ENCODE measurements at regions not wholly inside any gene's neighbourhood (a gene's known extent, or its start where the extent isn't known, plus 50 kb on each side); places are given as distances from the start of the nearest gene placed in this dataset.

DNA sequence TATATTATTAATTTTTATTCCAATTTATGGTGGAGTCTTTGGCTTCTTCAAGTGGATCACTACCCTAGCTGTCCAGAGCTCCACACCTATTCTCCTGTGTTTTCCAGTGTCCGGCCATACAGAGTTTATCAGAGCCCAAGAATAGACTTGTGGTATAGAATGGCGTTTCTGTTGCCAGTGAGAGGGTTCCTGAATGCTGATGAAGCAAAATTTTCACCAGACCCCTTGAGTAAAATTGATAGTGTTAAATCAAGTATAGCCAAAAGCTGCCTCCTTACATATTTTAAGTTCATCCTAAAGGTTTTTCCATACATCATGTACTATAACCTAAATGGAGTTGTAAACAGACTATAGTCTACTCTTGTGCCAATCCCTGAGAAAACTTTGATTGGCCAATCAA, 171.5 kb upstream of the CHL1 start:
- TF ChIP-seq ZNF274 (IDR thresholded peaks at IDR 0.05; ENCODE audit: low read depth, low read length) (no peak), YY1 (IDR thresholded peaks at IDR 0.05; ENCODE audit: insufficient read depth, insufficient read length) (no peak), SUZ12 (IDR thresholded peaks at IDR 0.05; ENCODE audit: extremely low read depth, insufficient read depth, insufficient read length) (no peak)

Measured in NT2/D1 (cell line).